ENCODE measurements at regions not wholly inside any gene's neighbourhood (a gene's known extent, or its start where the extent isn't known, plus 50 kb on each side); places are given as distances from the start of the nearest gene placed in this dataset.

DNA sequence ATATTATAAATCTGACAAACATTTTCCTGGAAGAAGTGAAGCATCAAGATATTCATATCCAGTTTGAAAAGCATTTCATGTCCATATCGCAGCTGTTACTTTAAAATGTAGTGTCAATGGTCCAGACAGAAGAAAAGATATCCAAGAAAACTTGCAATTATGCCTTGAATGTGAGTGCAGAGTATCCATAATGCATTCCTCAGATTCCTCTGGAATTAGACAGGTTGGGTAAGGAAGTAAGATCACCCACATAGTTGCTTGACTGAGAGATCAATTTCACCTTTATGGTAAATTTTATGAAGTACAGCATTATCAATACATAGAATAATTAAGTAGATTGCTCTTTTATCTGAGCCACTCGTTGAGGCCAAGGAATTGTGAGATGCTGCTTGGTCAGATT is 327.0 kb upstream of the SLITRK5 start:
- CTCF ChIA-PET, result no interaction called here
- Mint-ChIP-seq H3K36me3 (no peaks in the 10 kb centered on the region), H3K4me1 (no peaks in the 10 kb centered on the region), H3K4me3 (no peak overlapping the region), H3K27ac (no peak overlapping the region), H3K9me3 (peaks cover 6% of the 10 kb centered on the region), H3K27me3 (ENCODE audit: low read depth) (no peaks in the 10 kb centered on the region)
- TF ChIP-seq, protein P1, sequence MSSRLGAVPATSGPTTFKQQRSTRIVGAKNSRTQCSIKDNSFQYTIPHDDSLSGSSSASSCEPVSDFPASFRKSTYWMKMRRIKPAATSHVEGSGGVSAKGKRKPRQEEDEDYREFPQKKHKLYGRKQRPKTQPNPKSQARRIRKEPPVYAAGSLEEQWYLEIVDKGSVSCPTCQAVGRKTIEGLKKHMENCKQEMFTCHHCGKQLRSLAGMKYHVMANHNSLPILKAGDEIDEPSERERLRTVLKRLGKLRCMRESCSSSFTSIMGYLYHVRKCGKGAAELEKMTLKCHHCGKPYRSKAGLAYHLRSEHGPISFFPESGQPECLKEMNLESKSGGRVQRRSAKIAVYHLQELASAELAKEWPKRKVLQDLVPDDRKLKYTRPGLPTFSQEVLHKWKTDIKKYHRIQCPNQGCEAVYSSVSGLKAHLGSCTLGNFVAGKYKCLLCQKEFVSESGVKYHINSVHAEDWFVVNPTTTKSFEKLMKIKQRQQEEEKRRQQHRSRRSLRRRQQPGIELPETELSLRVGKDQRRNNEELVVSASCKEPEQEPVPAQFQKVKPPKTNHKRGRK (CRISPR knock-in tag; IDR thresholded peaks at IDR 0.05; ENCODE audit: borderline replicate concordance), result no peak
- TF ChIP-seq CREB1 (CRISPR knock-in tag; IDR thresholded peaks at IDR 0.05), result no peak
- TF ChIP-seq, protein P2, sequence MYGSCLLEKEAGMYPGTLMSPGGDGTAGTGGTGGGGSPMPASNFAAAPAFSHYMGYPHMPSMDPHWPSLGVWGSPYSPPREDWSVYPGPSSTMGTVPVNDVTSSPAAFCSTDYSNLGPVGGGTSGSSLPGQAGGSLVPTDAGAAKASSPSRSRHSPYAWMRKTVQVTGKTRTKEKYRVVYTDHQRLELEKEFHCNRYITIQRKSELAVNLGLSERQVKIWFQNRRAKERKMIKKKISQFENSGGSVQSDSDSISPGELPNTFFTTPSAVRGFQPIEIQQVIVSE (CRISPR knock-in tag; IDR thresholded peaks at IDR 0.05; ENCODE audit: borderline replicate concordance), result no peak
- TF ChIP-seq MYBL2 (CRISPR knock-in tag; IDR thresholded peaks at IDR 0.05), result no peak
- no peak for TF ChIP-seq ETV6 (CRISPR knock-in tag; IDR thresholded peaks at IDR 0.05)
- TF ChIP-seq HMGA2 (CRISPR knock-in tag; IDR thresholded peaks at IDR 0.05), result no peak
- TF ChIP-seq JAZF1 (CRISPR knock-in tag; IDR thresholded peaks at IDR 0.05), result no peak
- DNase-seq (ENCODE audit: low spot score) (no peak), ATAC-seq (no peak)
- POLR2A ChIA-PET, result no interaction called here

DNA sequence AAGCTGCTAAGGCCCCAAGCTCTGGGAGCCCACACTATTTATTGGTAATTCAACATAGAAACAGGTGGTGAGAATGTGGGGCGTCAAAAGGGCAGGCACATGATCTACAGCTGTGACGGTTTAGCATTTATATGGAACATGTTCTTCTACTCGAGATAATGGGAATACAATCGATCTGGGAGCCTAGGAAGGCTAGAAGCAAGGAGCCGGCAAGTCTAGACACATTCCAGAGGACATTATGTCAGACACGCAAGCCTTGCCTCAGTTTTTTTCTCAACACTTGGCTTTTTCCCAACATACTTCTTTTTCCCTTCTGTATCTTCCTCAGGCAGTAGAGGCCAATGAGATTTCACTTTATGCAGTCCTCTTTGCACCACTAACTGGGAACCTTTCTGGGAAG is 315.7 kb upstream of the SLITRK5 start:
- H3K27ac Mint-ChIP-seq, result no peak overlapping the region
- H3K36me3 Mint-ChIP-seq, result peaks cover 7% of the 10 kb centered on the region
- H3K4me3 Mint-ChIP-seq, result no peak overlapping the region
- CTCF ChIA-PET, result no interaction called here
- POLR2A ChIA-PET, result no interaction called here
- peaks cover 9% of the 10 kb centered on the region for H3K4me1 Mint-ChIP-seq
- no peak for DNase-seq (ENCODE audit: low spot score)
- no peak for ATAC-seq
- TF ChIP-seq GRHL2 (CRISPR knock-in tag; IDR thresholded peaks at IDR 0.05; ENCODE audit: insufficient replicate concordance, severe bottlenecking) (no peak), ZNF317 (CRISPR knock-in tag; IDR thresholded peaks at IDR 0.05; ENCODE audit: borderline replicate concordance, low read depth) (no peak), ESRRA (CRISPR knock-in tag; IDR thresholded peaks at IDR 0.05; ENCODE audit: borderline replicate concordance) (no peak), IRF2 (CRISPR knock-in tag; IDR thresholded peaks at IDR 0.05; ENCODE audit: borderline replicate concordance, low read depth) (no peak), ZNF396 (CRISPR knock-in tag; IDR thresholded peaks at IDR 0.05; ENCODE audit: borderline replicate concordance) (no peak), NR1H2 (CRISPR knock-in tag; IDR thresholded peaks at IDR 0.05) (no peak), NR2C2 (CRISPR knock-in tag; IDR thresholded peaks at IDR 0.05) (no peak), TEAD1 (CRISPR knock-in tag; IDR thresholded peaks at IDR 0.05) (no peak), RORB (CRISPR knock-in tag; IDR thresholded peaks at IDR 0.05) (no peak), ZBTB21 (CRISPR knock-in tag; IDR thresholded peaks at IDR 0.05; ENCODE audit: borderline replicate concordance) (no peak), NFE2L1 (CRISPR knock-in tag; IDR thresholded peaks at IDR 0.05) (no peak), NR3C1 (CRISPR knock-in tag; conservative IDR thresholded peaks at IDR 0.05; ENCODE audit: low read depth) (no peak), GABPB1 (CRISPR knock-in tag; IDR thresholded peaks at IDR 0.05) (no peak)
- TF ChIP-seq, protein P3, sequence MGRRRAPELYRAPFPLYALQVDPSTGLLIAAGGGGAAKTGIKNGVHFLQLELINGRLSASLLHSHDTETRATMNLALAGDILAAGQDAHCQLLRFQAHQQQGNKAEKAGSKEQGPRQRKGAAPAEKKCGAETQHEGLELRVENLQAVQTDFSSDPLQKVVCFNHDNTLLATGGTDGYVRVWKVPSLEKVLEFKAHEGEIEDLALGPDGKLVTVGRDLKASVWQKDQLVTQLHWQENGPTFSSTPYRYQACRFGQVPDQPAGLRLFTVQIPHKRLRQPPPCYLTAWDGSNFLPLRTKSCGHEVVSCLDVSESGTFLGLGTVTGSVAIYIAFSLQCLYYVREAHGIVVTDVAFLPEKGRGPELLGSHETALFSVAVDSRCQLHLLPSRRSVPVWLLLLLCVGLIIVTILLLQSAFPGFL (CRISPR knock-in tag; IDR thresholded peaks at IDR 0.05; ENCODE audit: borderline replicate concordance), result no peak
- TF ChIP-seq, protein P4, sequence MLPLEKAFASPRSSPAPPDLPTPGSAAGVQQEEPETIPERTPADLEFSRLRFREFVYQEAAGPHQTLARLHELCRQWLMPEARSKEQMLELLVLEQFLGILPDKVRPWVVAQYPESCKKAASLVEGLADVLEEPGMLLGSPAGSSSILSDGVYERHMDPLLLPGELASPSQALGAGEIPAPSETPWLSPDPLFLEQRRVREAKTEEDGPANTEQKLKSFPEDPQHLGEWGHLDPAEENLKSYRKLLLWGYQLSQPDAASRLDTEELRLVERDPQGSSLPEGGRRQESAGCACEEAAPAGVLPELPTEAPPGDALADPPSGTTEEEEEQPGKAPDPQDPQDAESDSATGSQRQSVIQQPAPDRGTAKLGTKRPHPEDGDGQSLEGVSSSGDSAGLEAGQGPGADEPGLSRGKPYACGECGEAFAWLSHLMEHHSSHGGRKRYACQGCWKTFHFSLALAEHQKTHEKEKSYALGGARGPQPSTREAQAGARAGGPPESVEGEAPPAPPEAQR (CRISPR knock-in tag; IDR thresholded peaks at IDR 0.05), result no peak
- TF ChIP-seq, protein P5, sequence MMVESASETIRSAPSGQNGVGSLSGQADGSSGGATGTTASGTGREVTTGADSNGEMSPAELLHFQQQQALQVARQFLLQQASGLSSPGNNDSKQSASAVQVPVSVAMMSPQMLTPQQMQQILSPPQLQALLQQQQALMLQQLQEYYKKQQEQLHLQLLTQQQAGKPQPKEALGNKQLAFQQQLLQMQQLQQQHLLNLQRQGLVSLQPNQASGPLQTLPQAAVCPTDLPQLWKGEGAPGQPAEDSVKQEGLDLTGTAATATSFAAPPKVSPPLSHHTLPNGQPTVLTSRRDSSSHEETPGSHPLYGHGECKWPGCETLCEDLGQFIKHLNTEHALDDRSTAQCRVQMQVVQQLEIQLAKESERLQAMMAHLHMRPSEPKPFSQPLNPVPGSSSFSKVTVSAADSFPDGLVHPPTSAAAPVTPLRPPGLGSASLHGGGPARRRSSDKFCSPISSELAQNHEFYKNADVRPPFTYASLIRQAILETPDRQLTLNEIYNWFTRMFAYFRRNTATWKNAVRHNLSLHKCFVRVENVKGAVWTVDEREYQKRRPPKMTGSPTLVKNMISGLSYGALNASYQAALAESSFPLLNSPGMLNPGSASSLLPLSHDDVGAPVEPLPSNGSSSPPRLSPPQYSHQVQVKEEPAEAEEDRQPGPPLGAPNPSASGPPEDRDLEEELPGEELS (CRISPR knock-in tag; IDR thresholded peaks at IDR 0.05), result no peak
- no peaks in the 10 kb centered on the region for H3K27me3 Mint-ChIP-seq (ENCODE audit: low read depth)
- H3K9me3 Mint-ChIP-seq, result peaks cover 18% of the 10 kb centered on the region

All from WTC11 (cell line).